ENCODE measurements at regions not wholly inside any gene's neighbourhood (a gene's known extent, or its start where the extent isn't known, plus 50 kb on each side); places are given as distances from the start of the nearest gene placed in this dataset.
A peak's percentile ranks its signal among the peaks of the same experiment; 100 is the strongest.
"Not testable (repeated sequence)": the region's sequence is repeated elsewhere in the genome, so short reads cannot be mapped to it uniquely, and the experiment has no call there.

- Histone ChIP-seq H3K4me3 (ENCODE audit: low read depth in 1 of 2, low read length in 1 of 2) (no peak overlapping the region), H3K27me3 (no peaks in the 10 kb centered on the region), H3K36me3 (no peaks in the 10 kb centered on the region), H3K4me1 (ENCODE audit: control insufficient read depth in 1 of 2, insufficient read depth in 1 of 2, low read depth in 1 of 2, low read length in 1 of 2) (peaks cover 25 to 26% of the 10 kb centered on the region in 2 experiments), H3K27ac (no peak overlapping the region), H3K9me3 (no peaks in the 10 kb centered on the region)
- no peak for TF ChIP-seq CTCF (IDR thresholded peaks at IDR 0.05)
These were observed 59.7 kb upstream of the MBNL1 start for GRCh38 chr3:152209060-152209459.

GRCh38 chr3:152209776-152210175 is 59.0 kb upstream of the MBNL1 start:
- Histone ChIP-seq H3K27me3 (no peaks in the 10 kb centered on the region), H3K27ac (no peak overlapping the region), H3K4me3 (ENCODE audit: low read depth in 1 of 2, low read length in 1 of 2) (no peak overlapping the region), H3K4me1 (ENCODE audit: control insufficient read depth in 1 of 2, insufficient read depth in 1 of 2, low read depth in 1 of 2, low read length in 1 of 2) (peaks cover 19 to 20% of the 10 kb centered on the region in 2 experiments), H3K36me3 (no peaks in the 10 kb centered on the region), H3K9me3 (no peaks in the 10 kb centered on the region)
- no peak for TF ChIP-seq CTCF (IDR thresholded peaks at IDR 0.05)

DNA sequence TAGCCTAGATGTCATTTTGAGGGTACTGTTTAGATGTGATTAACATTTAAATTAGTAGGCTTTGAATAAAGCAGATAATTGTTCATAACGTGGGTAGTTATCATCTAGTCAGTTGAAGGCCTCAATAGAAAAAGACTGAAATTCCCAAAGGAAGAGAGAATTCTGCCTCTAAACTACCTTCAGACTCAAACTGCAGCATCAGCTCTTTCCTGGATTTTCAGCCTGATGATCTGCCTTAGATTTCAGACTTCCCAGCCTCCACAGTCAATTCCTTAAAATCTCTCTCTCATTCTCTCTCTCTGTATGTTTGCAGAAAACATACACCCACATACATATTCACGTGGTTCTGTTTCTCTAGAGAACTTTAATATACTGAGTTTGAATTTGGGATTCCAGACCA is 58.0 kb upstream of the MBNL1 start:
- Histone ChIP-seq H3K36me3 (no peaks in the 10 kb centered on the region), H3K9me3 (no peaks in the 10 kb centered on the region), H3K4me1 (ENCODE audit: control insufficient read depth in 1 of 2, insufficient read depth in 1 of 2, low read depth in 1 of 2, low read length in 1 of 2) (peaks cover 14 to 16% of the 10 kb centered on the region in 2 experiments), H3K4me3 (ENCODE audit: low read depth in 1 of 2, low read length in 1 of 2) (no peak overlapping the region), H3K27me3 (no peaks in the 10 kb centered on the region), H3K27ac (no peak overlapping the region)
- no peak for TF ChIP-seq CTCF (IDR thresholded peaks at IDR 0.05)

GRCh38 chr3:152211655-152212054 is 57.1 kb upstream of the MBNL1 start:
- no peak overlapping the region for H3K4me3 ChIP-seq (ENCODE audit: low read depth in 1 of 2, low read length in 1 of 2)
- no peak for TF ChIP-seq CTCF (IDR thresholded peaks at IDR 0.05)
- H3K27me3 ChIP-seq, result no peaks in the 10 kb centered on the region
- no peaks in the 10 kb centered on the region for H3K36me3 ChIP-seq
- peaks cover 7 to 9% of the 10 kb centered on the region in 2 experiments for H3K4me1 ChIP-seq (ENCODE audit: control insufficient read depth in 1 of 2, insufficient read depth in 1 of 2, low read depth in 1 of 2, low read length in 1 of 2)
- no peak overlapping the region for H3K27ac ChIP-seq
- no peaks in the 10 kb centered on the region for H3K9me3 ChIP-seq

DNA sequence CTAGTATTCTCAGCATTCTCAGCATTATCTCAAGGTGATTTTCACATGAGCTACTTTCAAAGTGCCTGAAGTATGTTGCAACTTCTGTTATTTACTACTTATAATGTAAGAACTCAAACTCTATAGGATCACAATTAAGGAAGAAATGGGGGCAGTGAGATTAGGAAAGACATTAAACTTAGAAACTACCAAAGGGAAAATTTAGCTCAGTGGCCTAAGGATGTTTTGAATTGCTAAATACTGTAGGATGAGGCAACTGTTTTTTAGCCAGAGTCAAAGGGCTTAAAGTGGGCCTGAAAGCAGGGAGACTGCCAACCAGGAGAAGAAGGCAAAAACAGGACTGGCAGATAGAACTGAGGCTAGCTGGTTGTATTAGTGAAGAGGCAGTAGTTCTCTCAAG is 55.5 kb upstream of the MBNL1 start:
- H3K4me1 ChIP-seq (ENCODE audit: control insufficient read depth in 1 of 2, insufficient read depth in 1 of 2, low read depth in 1 of 2, low read length in 1 of 2), result peaks cover 9 to 13% of the 10 kb centered on the region in 2 experiments
- no peaks in the 10 kb centered on the region for H3K9me3 ChIP-seq
- no peaks in the 10 kb centered on the region for H3K27me3 ChIP-seq
- no peaks in the 10 kb centered on the region for H3K36me3 ChIP-seq
- peak overlapping the region; percentile 43 for H3K27ac ChIP-seq
- no peak for TF ChIP-seq CTCF (IDR thresholded peaks at IDR 0.05)
- H3K4me3 ChIP-seq (ENCODE audit: low read depth in 1 of 2, low read length in 1 of 2), result no peak overlapping the region

- Histone ChIP-seq H3K4me3 (ENCODE audit: low read depth in 1 of 2, low read length in 1 of 2) (no peak overlapping the region), H3K4me1 (ENCODE audit: control insufficient read depth in 1 of 2, insufficient read depth in 1 of 2, low read depth in 1 of 2, low read length in 1 of 2) (peaks cover 16 to 20% of the 10 kb centered on the region in 2 experiments)
- no peak for TF ChIP-seq CTCF (IDR thresholded peaks at IDR 0.05)
These were observed 54.8 kb upstream of the MBNL1 start for GRCh38 chr3:152213938-152214337.

GRCh38 chr3:152216960-152217865 is 51.5 kb upstream of the MBNL1 start:
- not testable (repeated sequence) for H3K27me3 ChIP-seq; H3K9me3 ChIP-seq; H3K27ac ChIP-seq; H3K36me3 ChIP-seq; H3K4me3 ChIP-seq (ENCODE audit: low read depth in 1 of 2, low read length in 1 of 2)
- peaks cover 27 to 39% of the 10 kb centered on the region in 2 experiments for H3K4me1 ChIP-seq (ENCODE audit: control insufficient read depth in 1 of 2, insufficient read depth in 1 of 2, low read depth in 1 of 2, low read length in 1 of 2)

More at GRCh38 chr3:152213938-152214337, 54.8 kb upstream of the MBNL1 start:
- H3K27me3 ChIP-seq, result no peaks in the 10 kb centered on the region
- H3K36me3 ChIP-seq, result no peaks in the 10 kb centered on the region
- no peak overlapping the region for H3K27ac ChIP-seq
- no peaks in the 10 kb centered on the region for H3K9me3 ChIP-seq

Measured in neutrophil (primary cell).